ENCODE measurements at regions not wholly inside any gene's neighbourhood (a gene's known extent, or its start where the extent isn't known, plus 50 kb on each side); places are given as distances from the start of the nearest gene placed in this dataset.

- no peaks in the 10 kb centered on the region; the same call in 1 of the 2 replicates for H3K27me3 ChIP-seq (ENCODE audit: low read length)
- no peaks in the 10 kb centered on the region for H4K20me1 ChIP-seq (ENCODE audit: low read length)
- no peaks in the 10 kb centered on the region for H3F3A ChIP-seq (ENCODE audit: low read length, unreplicated experiment)
- no peaks in the 10 kb centered on the region for H3K79me2 ChIP-seq (ENCODE audit: low read length)
- H3K27ac ChIP-seq (ENCODE audit: low read length) = no peak overlapping the region
- no peaks in the 10 kb centered on the region for H3K9me2 ChIP-seq (replicated peaks; ENCODE audit: low read length)
- no peaks in the 10 kb centered on the region for H3K36me3 ChIP-seq (ENCODE audit: low read depth, low read length)
- intact Hi-C loops (cut with micrococcal nuclease) = no loop called here
- ATAC-seq (no peak), DNase-seq (no peak)
- no peak overlapping the region for H3K4me3 ChIP-seq (ENCODE audit: low read length)
- H3K9ac ChIP-seq (ENCODE audit: low read length) = no peak overlapping the region
- TF ChIP-seq EZH2 (IDR thresholded peaks at IDR 0.05; ENCODE audit: low read length, unreplicated experiment) (no peak), CTCF (conservative IDR thresholded peaks at IDR 0.05; ENCODE audit: low read depth, low read length) (no peak), EZH2phosphoT487 (IDR thresholded peaks at IDR 0.05; ENCODE audit: borderline replicate concordance, low read length) (no peak)
- BruUV-seq (replicated peaks) = no TSS peak
- no peaks in the 10 kb centered on the region for H3K9me3 ChIP-seq (ENCODE audit: low read length)
- no peaks in the 10 kb centered on the region for H3K4me1 ChIP-seq (ENCODE audit: insufficient read depth, low read length)
- no peak overlapping the region for H3K4me2 ChIP-seq (ENCODE audit: low read length)
- H2AFZ ChIP-seq (ENCODE audit: low read length) = no peak overlapping the region
- ChIA-PET CTCF (no interaction called here), POLR2A (ENCODE audit: unreplicated experiment) (no interaction called here)
Measured at GRCh38 chr4:11860996-11861395, 432.3 kb upstream of the HS3ST1 start.

- Histone ChIP-seq H2AFZ (ENCODE audit: low read length) (no peak overlapping the region), H3K9ac (ENCODE audit: low read length) (no peak overlapping the region), H3K4me3 (ENCODE audit: low read length) (no peak overlapping the region), H3F3A (ENCODE audit: low read length, unreplicated experiment) (no peaks in the 10 kb centered on the region), H3K4me1 (ENCODE audit: insufficient read depth, low read length) (no peaks in the 10 kb centered on the region), H3K27me3 (ENCODE audit: low read length) (no peaks in the 10 kb centered on the region; the same call in 1 of the 2 replicates), H4K20me1 (ENCODE audit: low read length) (no peaks in the 10 kb centered on the region), H3K9me3 (ENCODE audit: low read length) (no peaks in the 10 kb centered on the region), H3K9me2 (replicated peaks; ENCODE audit: low read length) (no peaks in the 10 kb centered on the region), H3K27ac (ENCODE audit: low read length) (no peak overlapping the region), H3K79me2 (ENCODE audit: low read length) (no peaks in the 10 kb centered on the region), H3K4me2 (ENCODE audit: low read length) (no peak overlapping the region), H3K36me3 (ENCODE audit: low read depth, low read length) (no peaks in the 10 kb centered on the region)
- CTCF ChIA-PET = no interaction called here
- DNase-seq = no peak
- no peak for ATAC-seq
- TF ChIP-seq CTCF (conservative IDR thresholded peaks at IDR 0.05; ENCODE audit: low read depth, low read length) = no peak
- TF ChIP-seq EZH2 (IDR thresholded peaks at IDR 0.05; ENCODE audit: low read length, unreplicated experiment) = no peak
- no peak for TF ChIP-seq EZH2phosphoT487 (IDR thresholded peaks at IDR 0.05; ENCODE audit: borderline replicate concordance, low read length)
- BruUV-seq (replicated peaks) = no TSS peak
- POLR2A ChIA-PET (ENCODE audit: unreplicated experiment) = no interaction called here
- intact Hi-C loops (cut with micrococcal nuclease) = no loop called here
Measured at GRCh38 chr4:11857881-11858280, 429.2 kb upstream of the HS3ST1 start.

DNA sequence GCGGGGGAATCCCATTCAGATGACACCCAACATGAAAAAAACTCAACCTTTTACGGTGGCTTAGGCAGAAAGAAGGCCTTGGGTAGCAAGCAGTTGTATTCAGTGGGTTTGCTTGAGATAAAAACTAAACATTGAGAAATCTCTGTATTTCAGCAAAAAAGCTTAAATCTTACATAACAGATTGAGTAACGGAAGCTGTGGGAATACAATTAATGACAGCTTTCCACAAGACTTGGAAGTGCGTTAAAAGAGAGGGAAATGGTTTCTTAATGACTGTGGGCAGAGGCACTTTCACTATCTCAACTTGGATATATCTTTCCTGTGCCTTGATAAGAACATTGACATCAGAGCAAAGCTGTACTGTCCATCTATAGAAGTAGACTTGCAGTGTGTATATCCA lies 418.5 kb upstream of the HS3ST1 start:
- TF ChIP-seq CTCF (conservative IDR thresholded peaks at IDR 0.05; ENCODE audit: low read depth, low read length) = no peak
- no peak for TF ChIP-seq EZH2 (IDR thresholded peaks at IDR 0.05; ENCODE audit: low read length, unreplicated experiment)
- TF ChIP-seq EZH2phosphoT487 (IDR thresholded peaks at IDR 0.05; ENCODE audit: borderline replicate concordance, low read length) = no peak

More for the DNA sequence above, 418.5 kb upstream of the HS3ST1 start:
- no peaks in the 10 kb centered on the region for H3K9me2 ChIP-seq (replicated peaks; ENCODE audit: low read length)
- no peaks in the 10 kb centered on the region for H3K4me1 ChIP-seq (ENCODE audit: insufficient read depth, low read length)
- intact Hi-C loops (cut with micrococcal nuclease) = no loop called here
- H2AFZ ChIP-seq (ENCODE audit: low read length) = no peak overlapping the region
- H3K27ac ChIP-seq (ENCODE audit: low read length) = no peak overlapping the region
- no peaks in the 10 kb centered on the region for H3F3A ChIP-seq (ENCODE audit: low read length, unreplicated experiment)
- no TSS peak for BruUV-seq (replicated peaks)
- H3K4me3 ChIP-seq (ENCODE audit: low read length) = no peak overlapping the region
- CTCF ChIA-PET = no interaction called here
- no peaks in the 10 kb centered on the region for H4K20me1 ChIP-seq (ENCODE audit: low read length)
- POLR2A ChIA-PET (ENCODE audit: unreplicated experiment) = no interaction called here
- H3K9me3 ChIP-seq (ENCODE audit: low read length) = no peaks in the 10 kb centered on the region
- no peaks in the 10 kb centered on the region for H3K27me3 ChIP-seq (ENCODE audit: low read length)
- ATAC-seq (no peak), DNase-seq (no peak)
- no peaks in the 10 kb centered on the region for H3K36me3 ChIP-seq (ENCODE audit: low read depth, low read length)
- no peak overlapping the region for H3K9ac ChIP-seq (ENCODE audit: low read length)
- no peak overlapping the region for H3K4me2 ChIP-seq (ENCODE audit: low read length)
- H3K79me2 ChIP-seq (ENCODE audit: low read length) = no peaks in the 10 kb centered on the region

Data from PC-3 (cell line).